ENCODE measurements at regions not wholly inside any gene's neighbourhood (a gene's known extent, or its start where the extent isn't known, plus 50 kb on each side); places are given as distances from the start of the nearest gene placed in this dataset.
"Not testable (repeated sequence)": the region's sequence is repeated elsewhere in the genome, so short reads cannot be mapped to it uniquely, and the experiment has no call there.

DNA sequence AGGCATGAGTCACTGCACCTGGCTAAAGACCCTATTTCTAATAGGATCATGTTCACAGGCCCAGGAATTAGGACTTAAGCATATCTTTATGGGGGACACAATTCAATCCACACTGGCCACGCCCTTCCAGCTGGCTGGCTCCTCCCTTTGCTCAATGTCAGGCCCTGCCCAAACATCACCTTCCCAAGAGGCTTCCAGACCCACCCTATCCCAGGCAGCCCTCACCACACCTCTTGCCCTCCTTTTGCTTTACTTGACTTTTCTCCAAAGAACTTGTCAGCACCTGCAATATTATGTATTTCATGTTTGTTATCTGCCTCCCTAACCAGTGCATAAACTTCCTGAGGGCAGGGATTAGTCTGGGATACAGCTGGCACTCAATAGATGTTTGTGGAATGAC lies 109.6 kb upstream of the CDH5 start:
- Mint-ChIP-seq H3K27ac (no peak overlapping the region), H3K4me3 (no peak overlapping the region), H3K27me3 (peaks cover 43% of the 10 kb centered on the region), H3K4me1 (no peaks in the 10 kb centered on the region), H3K36me3 (ENCODE audit: low read depth) (peaks cover 2% of the 10 kb centered on the region)
- no peak for ATAC-seq
- no peak for DNase-seq
- H3K9me3 ChIP-seq (ENCODE audit: control insufficient read depth, low read length, poor library complexity, severe bottlenecking): no peaks in the 10 kb centered on the region

DNA sequence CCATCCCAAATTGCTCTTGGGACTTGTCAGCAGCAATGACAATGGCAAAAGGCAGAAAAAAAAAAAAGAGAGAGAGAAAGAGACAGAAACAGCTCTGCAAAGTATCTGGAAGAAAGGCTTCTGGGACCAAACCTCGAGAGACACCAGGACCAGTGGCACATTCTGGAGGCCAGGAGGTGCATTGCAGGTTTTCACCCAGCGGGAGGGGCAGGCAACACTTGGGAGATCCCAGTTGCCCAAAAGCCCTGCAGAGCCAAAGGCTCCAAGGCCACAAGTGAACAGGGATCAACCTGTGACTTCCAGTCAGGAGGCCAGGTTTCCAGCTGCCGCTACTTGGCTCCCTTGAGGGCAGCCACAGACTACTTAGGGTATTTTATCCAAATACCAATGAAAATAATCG lies 110.8 kb upstream of the CDH5 start:
- peaks cover 46% of the 10 kb centered on the region for H3K27me3 Mint-ChIP-seq
- no peaks in the 10 kb centered on the region for H3K9me3 ChIP-seq (ENCODE audit: control insufficient read depth, low read length, poor library complexity, severe bottlenecking)
- H3K36me3 Mint-ChIP-seq (ENCODE audit: low read depth): peaks cover 2% of the 10 kb centered on the region
- no peak for DNase-seq
- H3K27ac Mint-ChIP-seq: no peak overlapping the region
- H3K4me3 Mint-ChIP-seq: no peak overlapping the region
- no peak for ATAC-seq
- H3K4me1 Mint-ChIP-seq: no peaks in the 10 kb centered on the region

DNA sequence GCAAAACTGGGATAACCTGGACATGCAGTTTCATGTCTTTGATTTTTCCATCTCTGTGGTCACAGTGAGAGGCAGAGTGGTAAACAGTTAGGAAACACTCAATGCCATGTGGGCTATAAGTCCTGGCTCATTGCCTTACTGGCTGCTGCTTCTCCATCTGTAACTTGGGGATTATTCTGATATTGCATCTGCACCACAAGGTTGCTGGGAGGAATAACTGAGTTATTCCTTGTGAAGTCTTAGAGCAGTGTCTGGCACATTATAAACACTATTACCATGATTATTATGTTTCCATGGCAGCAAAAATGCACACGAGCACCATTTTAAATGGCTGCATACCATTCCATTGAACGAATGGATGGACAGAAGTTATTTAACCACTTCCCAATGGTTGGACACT lies 111.7 kb upstream of the CDH5 start:
- DNase-seq (no peak), ATAC-seq (no peak)
- peaks cover 42% of the 10 kb centered on the region for H3K27me3 Mint-ChIP-seq
- H3K27ac Mint-ChIP-seq: no peak overlapping the region
- H3K4me3 Mint-ChIP-seq: no peak overlapping the region
- no peaks in the 10 kb centered on the region for H3K9me3 ChIP-seq (ENCODE audit: control insufficient read depth, low read length, poor library complexity, severe bottlenecking)
- H3K36me3 Mint-ChIP-seq (ENCODE audit: low read depth): peaks cover 2% of the 10 kb centered on the region
- H3K4me1 Mint-ChIP-seq: no peaks in the 10 kb centered on the region

DNA sequence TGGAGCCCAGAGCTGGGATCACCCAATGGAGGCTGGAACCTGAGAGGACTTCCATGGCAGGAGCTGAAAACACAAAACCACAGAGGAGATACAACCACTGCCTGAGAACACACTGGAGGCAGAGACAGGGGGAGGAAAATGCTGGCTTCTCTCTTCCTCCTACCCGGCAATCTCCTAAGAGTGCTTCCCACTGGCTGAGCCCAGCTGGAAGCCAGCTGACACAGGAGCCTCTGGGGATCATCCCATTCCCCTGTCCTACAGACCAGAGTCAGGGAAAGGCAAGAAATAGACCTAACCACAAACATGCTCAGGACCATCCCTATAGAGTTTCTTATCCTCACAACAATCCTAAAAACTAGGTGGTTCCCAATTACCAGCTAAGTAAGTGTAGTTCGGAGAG lies 112.4 kb upstream of the CDH5 start:
- Mint-ChIP-seq H3K4me1 (no peaks in the 10 kb centered on the region), H3K27ac (no peak overlapping the region), H3K36me3 (ENCODE audit: low read depth) (peaks cover 2% of the 10 kb centered on the region), H3K27me3 (peaks cover 45% of the 10 kb centered on the region), H3K4me3 (no peak overlapping the region)
- ATAC-seq (no peak), DNase-seq (no peak)
- no peaks in the 10 kb centered on the region for H3K9me3 ChIP-seq (ENCODE audit: control insufficient read depth, low read length, poor library complexity, severe bottlenecking)

DNA sequence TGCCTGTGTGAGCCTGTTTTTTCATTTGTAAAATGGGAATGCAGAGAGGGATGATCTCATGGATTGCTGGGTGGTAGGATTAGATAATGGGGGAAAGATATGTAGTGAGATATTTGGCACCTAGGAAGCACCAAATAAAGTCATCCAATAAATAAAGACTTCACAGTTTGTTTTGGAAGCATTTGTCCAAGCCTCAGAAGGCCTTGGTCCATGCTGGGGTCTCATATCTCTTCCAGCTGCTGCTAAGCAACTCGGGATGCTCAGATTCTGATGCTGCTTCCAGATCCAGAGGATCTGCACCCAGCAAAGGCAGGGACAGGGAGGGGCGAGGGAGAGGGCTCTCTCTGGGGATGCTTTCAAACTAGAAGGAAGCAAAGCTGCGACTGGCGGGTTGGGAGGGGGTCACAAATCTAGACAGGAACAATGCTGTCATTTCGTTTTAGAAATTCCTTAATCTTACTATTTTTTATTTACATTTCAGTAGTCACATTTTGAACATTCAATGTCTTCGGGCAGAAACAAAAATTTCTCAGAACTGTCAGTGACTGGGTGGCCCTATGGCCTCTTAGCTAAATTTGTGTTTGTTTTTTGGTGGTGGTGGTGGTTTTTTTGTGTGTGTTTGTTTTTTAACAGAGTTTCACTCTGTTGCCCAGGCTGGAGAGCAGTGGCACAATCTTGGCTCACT lies 114.9 kb upstream of the CDH5 start:
- H3K9me3 ChIP-seq (ENCODE audit: control insufficient read depth, low read length, poor library complexity, severe bottlenecking): no peaks in the 10 kb centered on the region
- Mint-ChIP-seq H3K27me3 (peaks cover 53% of the 10 kb centered on the region), H3K36me3 (ENCODE audit: low read depth) (peaks cover 2% of the 10 kb centered on the region), H3K4me3 (no peak overlapping the region), H3K4me1 (no peaks in the 10 kb centered on the region), H3K27ac (no peak overlapping the region)
- no peak for ATAC-seq
- DNase-seq: no peak

DNA sequence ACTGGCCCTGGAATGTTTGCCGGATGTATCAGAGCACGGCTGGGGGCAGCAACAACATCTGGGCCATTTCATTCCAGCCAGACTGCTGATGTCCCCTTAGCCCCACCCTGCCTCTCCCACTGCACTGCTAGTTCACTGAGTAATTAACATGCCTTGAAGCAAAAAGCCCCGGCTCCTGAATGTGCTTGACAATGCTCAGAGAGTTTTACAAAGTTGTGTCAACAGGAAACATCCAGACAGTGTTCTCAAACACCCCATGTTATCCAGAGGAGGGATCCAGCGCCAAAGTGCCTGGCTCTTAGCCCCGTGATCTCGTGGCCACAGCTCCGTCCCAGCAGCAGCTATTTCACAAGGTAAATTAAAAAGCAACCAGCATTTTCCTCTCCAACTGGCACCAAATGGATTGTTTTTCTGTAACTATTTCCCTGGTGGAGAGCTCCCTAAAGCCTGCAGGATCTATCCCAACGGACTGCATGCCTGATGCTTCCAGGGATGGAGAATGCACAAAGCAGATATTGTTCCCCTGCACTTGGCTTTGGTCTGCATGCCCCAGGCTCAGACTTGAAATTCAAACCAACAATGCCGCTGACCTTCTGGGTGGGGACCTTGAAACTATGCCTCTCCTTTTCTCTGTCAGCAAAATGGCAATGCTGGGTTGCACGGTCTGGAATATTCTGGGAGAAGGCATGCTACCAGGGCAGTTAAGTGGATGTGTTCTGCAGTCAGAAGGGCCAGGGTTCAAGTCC lies 115.6 kb upstream of the CDH5 start:
- DNase-seq: no peak
- no peaks in the 10 kb centered on the region for H3K9me3 ChIP-seq (ENCODE audit: control insufficient read depth, low read length, poor library complexity, severe bottlenecking)
- Mint-ChIP-seq H3K27me3 (peaks cover 54% of the 10 kb centered on the region), H3K4me1 (no peaks in the 10 kb centered on the region), H3K27ac (no peak overlapping the region), H3K36me3 (ENCODE audit: low read depth) (peaks cover 2% of the 10 kb centered on the region), H3K4me3 (no peak overlapping the region)
- no peak for ATAC-seq

DNA sequence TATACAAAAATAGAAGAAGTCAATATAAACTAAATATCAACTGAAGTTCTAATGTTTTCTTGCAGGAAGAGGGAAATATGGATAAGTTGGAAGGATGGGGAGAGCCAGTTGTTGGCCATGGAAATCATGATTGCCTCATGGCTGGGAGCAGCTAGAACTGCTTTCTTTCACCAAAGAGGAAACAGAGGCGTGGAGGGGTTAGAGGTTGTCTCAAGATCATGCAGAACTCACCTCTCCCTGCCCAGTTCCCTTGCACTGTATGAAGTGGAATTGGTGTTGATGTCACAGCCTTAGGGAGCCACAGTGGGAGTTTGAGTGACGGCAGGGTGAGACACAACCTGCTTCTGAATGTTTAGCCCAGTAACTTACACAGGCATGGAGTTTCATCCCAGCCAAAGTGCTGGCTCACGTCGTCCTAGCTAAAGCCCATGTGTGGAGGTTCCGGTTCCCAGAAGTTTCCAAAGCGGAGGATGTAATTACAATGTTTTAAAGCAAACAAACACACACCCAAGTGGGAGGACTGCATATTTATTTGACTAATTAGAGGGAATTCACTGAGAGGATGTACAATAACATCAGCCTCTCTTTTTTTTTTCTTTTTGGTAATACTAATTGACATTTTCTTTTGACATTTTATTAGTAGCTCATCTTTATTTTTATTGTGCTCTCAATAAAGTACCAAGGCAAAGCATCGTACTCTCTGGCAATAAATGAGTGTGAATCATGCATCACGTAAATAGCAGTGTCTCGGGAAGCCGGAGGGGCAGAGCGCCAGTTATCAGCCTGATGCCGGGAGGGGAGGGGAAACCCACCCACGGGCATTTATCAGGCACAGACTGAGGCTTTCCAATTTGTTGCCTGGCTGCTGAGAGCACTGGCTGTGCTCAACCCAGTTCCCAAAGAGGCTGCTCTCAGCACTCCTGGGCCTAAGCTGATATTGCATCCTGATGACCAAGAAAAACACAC lies 118.7 kb upstream of the CDH5 start:
- Mint-ChIP-seq H3K27ac (no peak overlapping the region), H3K4me3 (no peak overlapping the region), H3K4me1 (no peaks in the 10 kb centered on the region), H3K36me3 (ENCODE audit: low read depth) (no peaks in the 10 kb centered on the region), H3K27me3 (peaks cover 57% of the 10 kb centered on the region)
- ATAC-seq (no peak), DNase-seq (no peak)
- H3K9me3 ChIP-seq (ENCODE audit: control insufficient read depth, low read length, poor library complexity, severe bottlenecking): no peaks in the 10 kb centered on the region

DNA sequence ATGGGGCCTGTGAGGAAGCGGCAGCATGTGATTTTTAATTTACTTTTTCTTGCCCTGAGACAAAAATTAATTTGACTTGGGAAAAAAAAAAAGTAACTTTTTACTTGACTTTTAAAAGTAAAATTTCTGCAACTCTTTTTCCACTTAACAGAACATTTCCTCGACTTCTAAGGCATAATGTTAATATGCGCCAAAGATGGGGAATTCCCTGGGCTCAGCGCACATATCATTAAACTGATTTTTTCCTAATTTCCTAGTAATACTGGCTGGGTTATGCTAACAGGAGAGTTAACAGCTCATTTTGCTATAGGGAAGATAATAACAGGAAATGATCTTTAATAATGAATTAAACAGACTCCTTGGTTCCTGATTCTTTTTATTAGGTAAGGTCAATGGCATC lies 120.6 kb upstream of the CDH5 start:
- H3K4me3 Mint-ChIP-seq: no peak overlapping the region
- ATAC-seq (no peak), DNase-seq (no peak)
- no peaks in the 10 kb centered on the region for H3K4me1 Mint-ChIP-seq
- peaks cover 57% of the 10 kb centered on the region for H3K27me3 Mint-ChIP-seq
- H3K36me3 Mint-ChIP-seq (ENCODE audit: low read depth): no peaks in the 10 kb centered on the region
- H3K27ac Mint-ChIP-seq: no peak overlapping the region
- no peaks in the 10 kb centered on the region for H3K9me3 ChIP-seq (ENCODE audit: control insufficient read depth, low read length, poor library complexity, severe bottlenecking)

DNA sequence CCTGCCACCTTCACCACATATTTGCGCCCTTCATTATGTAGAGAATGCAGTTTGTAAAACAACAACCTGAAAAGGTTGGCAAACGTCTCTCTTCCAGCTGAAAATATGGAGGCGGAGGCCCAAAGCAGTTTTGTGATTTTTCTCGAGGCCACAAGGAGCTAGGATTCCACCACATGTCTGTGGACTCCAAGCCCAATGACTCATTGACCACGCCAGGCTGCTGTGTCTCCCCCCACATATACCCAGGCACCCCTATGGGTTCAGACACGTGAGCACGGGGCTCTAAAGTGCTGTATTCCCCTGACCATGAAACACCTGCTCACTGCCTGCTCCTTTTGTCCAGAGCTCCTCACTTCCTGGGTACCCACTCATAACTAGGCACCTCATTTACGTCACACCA lies 121.4 kb upstream of the CDH5 start:
- no peak for ATAC-seq
- DNase-seq: no peak
- H3K27ac Mint-ChIP-seq: no peak overlapping the region
- no peaks in the 10 kb centered on the region for H3K9me3 ChIP-seq (ENCODE audit: control insufficient read depth, low read length, poor library complexity, severe bottlenecking)
- H3K27me3 Mint-ChIP-seq: peaks cover 63% of the 10 kb centered on the region
- H3K36me3 Mint-ChIP-seq (ENCODE audit: low read depth): no peaks in the 10 kb centered on the region
- no peaks in the 10 kb centered on the region for H3K4me1 Mint-ChIP-seq
- no peak overlapping the region for H3K4me3 Mint-ChIP-seq

DNA sequence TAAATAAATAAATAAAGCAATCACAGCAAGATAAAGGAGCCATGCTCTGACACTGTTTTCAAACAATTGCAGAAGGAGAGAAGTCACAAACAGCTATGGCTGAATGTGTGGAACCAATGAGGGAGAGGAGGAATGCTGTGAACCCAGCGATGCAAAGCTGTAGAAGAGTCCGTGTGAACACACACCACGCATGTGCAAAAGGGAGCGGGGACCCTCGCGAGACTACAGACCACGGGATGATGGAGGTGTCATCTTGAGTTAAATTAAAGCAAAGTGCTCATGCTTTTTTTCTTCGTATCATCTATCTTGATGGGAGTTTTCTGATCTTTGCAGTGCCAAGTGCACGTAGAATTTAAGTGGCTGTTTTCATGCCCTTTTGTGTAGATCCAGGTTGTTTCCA lies 123.8 kb upstream of the CDH5 start:
- H3K27ac Mint-ChIP-seq: no peak overlapping the region
- peaks cover 46% of the 10 kb centered on the region for H3K27me3 Mint-ChIP-seq
- no peaks in the 10 kb centered on the region for H3K36me3 Mint-ChIP-seq (ENCODE audit: low read depth)
- no peak overlapping the region for H3K4me3 Mint-ChIP-seq
- ATAC-seq: no peak
- H3K9me3 ChIP-seq (ENCODE audit: control insufficient read depth, low read length, poor library complexity, severe bottlenecking): no peaks in the 10 kb centered on the region
- no peaks in the 10 kb centered on the region for H3K4me1 Mint-ChIP-seq
- no peak for DNase-seq

DNA sequence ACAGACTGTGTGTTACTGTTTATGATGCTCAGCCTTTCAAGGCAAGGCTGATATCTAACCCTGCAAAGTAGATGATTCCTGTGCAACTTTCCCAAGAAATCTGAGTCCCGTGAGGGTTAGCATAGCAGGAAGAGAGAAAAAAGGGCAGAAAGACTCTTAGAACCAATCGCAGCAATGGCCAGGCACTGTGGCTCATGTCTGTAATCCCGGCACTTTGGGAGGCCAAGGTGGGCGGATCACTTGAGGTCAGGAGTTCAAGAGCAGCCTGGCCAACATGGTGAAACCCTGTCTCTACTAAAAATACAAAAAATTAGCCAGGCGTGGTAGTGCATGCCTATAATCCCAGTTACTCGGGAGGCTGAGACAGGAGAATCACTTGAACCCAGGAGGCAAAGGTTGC lies 124.3 kb upstream of the CDH5 start:
- not testable (repeated sequence) for H3K4me1 Mint-ChIP-seq; ATAC-seq; H3K27ac Mint-ChIP-seq; H3K4me3 Mint-ChIP-seq; H3K9me3 ChIP-seq (ENCODE audit: control insufficient read depth, low read length, poor library complexity, severe bottlenecking); H3K36me3 Mint-ChIP-seq (ENCODE audit: low read depth); DNase-seq
- H3K27me3 Mint-ChIP-seq: peaks cover 46% of the 10 kb centered on the region

DNA sequence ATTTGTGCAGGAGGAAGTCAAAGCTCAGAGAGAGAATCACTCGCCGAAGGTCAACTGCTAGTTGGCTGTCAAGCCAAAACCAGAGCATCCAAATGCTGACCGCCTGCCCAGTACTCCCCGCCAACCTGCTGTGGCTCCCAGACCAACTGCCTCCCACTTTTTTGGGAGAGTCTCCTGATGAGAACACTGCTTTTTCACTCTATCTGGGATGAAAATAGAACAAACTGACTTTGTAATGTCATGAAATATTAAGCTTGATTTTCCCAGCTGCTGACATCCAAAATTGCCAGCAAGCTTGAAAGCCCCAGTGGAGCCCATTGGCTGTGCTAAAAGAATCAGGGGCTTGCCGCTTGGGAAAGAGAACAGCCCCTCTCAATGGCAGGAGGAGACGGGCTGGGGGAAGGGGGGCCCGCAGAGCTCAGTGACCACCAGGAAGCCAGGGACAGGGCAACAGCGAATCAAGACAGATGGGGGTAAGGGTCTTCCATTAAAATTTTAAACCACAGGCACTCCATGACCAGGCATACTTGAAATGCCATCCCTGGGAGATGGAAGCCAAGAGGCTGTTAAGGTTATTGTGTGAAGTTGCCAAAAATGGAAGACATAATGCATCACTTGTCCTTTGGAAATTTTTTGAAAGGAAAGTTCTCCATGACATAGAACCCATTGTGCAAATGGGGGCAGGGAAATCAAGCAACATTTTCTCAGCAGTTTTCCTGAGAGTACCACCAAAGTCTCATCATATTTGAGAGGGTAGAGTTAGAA lies 125.7 kb upstream of the CDH5 start:
- no peak for ATAC-seq
- H3K9me3 ChIP-seq (ENCODE audit: control insufficient read depth, low read length, poor library complexity, severe bottlenecking): no peaks in the 10 kb centered on the region
- H3K4me3 Mint-ChIP-seq: no peak overlapping the region
- peaks cover 45% of the 10 kb centered on the region for H3K27me3 Mint-ChIP-seq
- no peaks in the 10 kb centered on the region for H3K36me3 Mint-ChIP-seq (ENCODE audit: low read depth)
- no peak for DNase-seq
- no peak overlapping the region for H3K27ac Mint-ChIP-seq
- no peaks in the 10 kb centered on the region for H3K4me1 Mint-ChIP-seq

DNA sequence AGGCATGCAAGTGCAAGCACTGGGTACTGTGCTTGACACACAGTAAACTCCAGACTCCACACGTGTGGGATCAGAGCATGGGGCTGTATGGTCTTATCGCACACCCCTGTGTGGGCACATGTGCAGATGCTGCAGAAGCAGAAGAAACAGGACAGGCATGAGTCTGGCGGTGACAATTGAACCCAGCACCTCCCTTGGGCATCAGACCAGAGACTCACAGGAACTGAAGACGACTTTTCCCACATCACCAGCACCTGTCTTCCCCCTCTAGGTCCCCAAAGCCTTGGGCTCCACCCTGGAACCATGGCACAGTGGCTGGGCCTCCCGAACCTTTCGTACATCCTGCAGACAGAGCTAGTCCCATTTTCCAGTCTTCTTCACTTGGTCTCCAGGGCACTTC lies 126.4 kb upstream of the CDH5 start:
- no peak for ATAC-seq
- no peak overlapping the region for H3K4me3 Mint-ChIP-seq

More for the DNA sequence above, 126.4 kb upstream of the CDH5 start:
- H3K4me1 Mint-ChIP-seq: no peaks in the 10 kb centered on the region
- no peak overlapping the region for H3K27ac Mint-ChIP-seq
- no peaks in the 10 kb centered on the region for H3K9me3 ChIP-seq (ENCODE audit: control insufficient read depth, low read length, poor library complexity, severe bottlenecking)
- no peak for DNase-seq
- peaks cover 39% of the 10 kb centered on the region for H3K27me3 Mint-ChIP-seq
- no peaks in the 10 kb centered on the region for H3K36me3 Mint-ChIP-seq (ENCODE audit: low read depth)
